ENCODE measurements at regions not wholly inside any gene's neighbourhood (a gene's known extent, or its start where the extent isn't known, plus 50 kb on each side); places are given as distances from the start of the nearest gene placed in this dataset.

DNA sequence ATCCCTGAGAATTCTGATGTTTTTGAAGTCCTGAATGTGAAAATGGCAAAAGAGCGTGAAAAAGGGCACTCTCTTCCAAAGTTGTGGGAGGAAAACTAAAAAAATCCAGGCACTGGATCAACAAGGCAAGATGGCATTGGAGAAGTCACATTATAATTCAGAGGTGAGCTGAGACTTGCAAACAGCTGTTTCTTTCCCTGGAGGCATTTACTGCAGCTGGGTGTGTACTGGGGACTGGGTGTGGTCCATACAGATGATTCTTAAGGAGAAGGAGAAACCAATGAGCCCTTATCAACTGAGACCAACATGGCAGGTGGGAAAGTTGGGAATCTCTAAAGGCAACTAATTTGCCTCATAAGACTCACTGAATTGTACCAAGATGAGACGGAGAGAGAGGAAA is 313.9 kb downstream of the TRIB2 start:
- Histone ChIP-seq H3K9me3 (ENCODE audit: control insufficient read depth, low read depth, low read length) (no peaks in the 10 kb centered on the region), H3K36me3 (ENCODE audit: control insufficient read depth, insufficient read depth, low read length) (no peaks in the 10 kb centered on the region), H3K27me3 (ENCODE audit: control insufficient read depth, insufficient read depth, low read length) (no peaks in the 10 kb centered on the region), H3K27ac (ENCODE audit: low read length) (no peak overlapping the region), H3K4me1 (ENCODE audit: control insufficient read depth, insufficient read depth, low read length) (no peaks in the 10 kb centered on the region), H3K4me3 (ENCODE audit: low read length) (no peak overlapping the region)
- 100% methylated on average over 1 of the region's 2 CpGs for WGBS (ENCODE audit: insufficient coverage, low lambda C conversion rate)
- no peak for DNase-seq

DNA sequence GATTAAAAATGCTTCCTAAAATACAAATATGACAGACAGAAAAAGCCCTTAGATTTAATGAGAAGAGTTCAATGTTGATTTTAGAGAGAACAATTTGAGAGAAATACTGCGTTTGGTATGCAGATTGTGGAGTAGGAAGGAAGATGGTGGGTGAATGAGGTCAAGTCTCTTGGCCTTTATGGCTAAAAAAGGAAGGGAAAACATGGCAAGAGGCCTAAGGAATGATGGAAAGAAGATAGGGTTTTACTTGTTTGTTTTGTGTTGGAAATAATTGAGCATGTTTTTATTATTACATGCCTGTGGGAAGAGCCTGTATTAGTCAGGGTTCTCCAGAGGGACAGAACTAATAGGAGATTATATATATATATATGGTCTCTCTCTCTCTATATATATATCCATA is 318.1 kb downstream of the TRIB2 start:
- no peaks in the 10 kb centered on the region for H3K36me3 ChIP-seq (ENCODE audit: control insufficient read depth, insufficient read depth, low read length)
- no peak overlapping the region for H3K4me3 ChIP-seq (ENCODE audit: low read length)
- no peaks in the 10 kb centered on the region for H3K27me3 ChIP-seq (ENCODE audit: control insufficient read depth, insufficient read depth, low read length)
- no peaks in the 10 kb centered on the region for H3K4me1 ChIP-seq (ENCODE audit: control insufficient read depth, insufficient read depth, low read length)
- no peaks in the 10 kb centered on the region for H3K9me3 ChIP-seq (ENCODE audit: control insufficient read depth, low read depth, low read length)
- no peak overlapping the region for H3K27ac ChIP-seq (ENCODE audit: low read length)
- DNase-seq = no peak
- WGBS (ENCODE audit: insufficient coverage, low lambda C conversion rate) = 71% methylated on average over 1 of the region's 1 CpG

DNA sequence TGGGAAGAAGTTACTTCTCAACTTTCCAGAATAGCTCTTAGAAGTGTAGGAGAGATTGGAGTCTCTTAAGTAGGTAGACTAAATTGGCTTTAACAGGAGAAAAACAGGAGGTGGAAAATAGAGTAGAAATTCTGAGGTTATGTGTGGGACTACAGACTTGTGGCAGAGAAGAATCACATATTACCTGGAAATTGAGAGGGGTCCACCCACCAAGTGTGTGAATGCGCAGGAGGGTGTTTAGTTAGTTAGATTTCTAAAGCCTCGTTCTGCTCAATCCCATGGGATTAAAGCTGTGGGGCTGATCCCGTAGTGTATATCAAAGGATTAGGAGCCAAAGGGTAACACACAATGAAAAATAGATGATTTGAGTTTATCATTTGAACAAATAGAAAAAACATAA is 319.1 kb downstream of the TRIB2 start:
- no peak overlapping the region for H3K27ac ChIP-seq (ENCODE audit: low read length)
- DNase-seq = no peak
- peaks cover 3% of the 10 kb centered on the region for H3K9me3 ChIP-seq (ENCODE audit: control insufficient read depth, low read depth, low read length)
- H3K4me1 ChIP-seq (ENCODE audit: control insufficient read depth, insufficient read depth, low read length) = no peaks in the 10 kb centered on the region
- WGBS (ENCODE audit: insufficient coverage, low lambda C conversion rate) = 60% methylated on average over 1 of the region's 3 CpGs
- no peaks in the 10 kb centered on the region for H3K27me3 ChIP-seq (ENCODE audit: control insufficient read depth, insufficient read depth, low read length)
- H3K36me3 ChIP-seq (ENCODE audit: control insufficient read depth, insufficient read depth, low read length) = no peaks in the 10 kb centered on the region
- H3K4me3 ChIP-seq (ENCODE audit: low read length) = no peak overlapping the region

- no peak for DNase-seq
- Histone ChIP-seq H3K4me3 (ENCODE audit: low read length) (no peak overlapping the region), H3K4me1 (ENCODE audit: control insufficient read depth, insufficient read depth, low read length) (no peaks in the 10 kb centered on the region), H3K27ac (ENCODE audit: low read length) (no peak overlapping the region), H3K36me3 (ENCODE audit: control insufficient read depth, insufficient read depth, low read length) (no peaks in the 10 kb centered on the region), H3K9me3 (ENCODE audit: control insufficient read depth, low read depth, low read length) (peaks cover 3% of the 10 kb centered on the region), H3K27me3 (ENCODE audit: control insufficient read depth, insufficient read depth, low read length) (no peaks in the 10 kb centered on the region)
- WGBS (ENCODE audit: insufficient coverage, low lambda C conversion rate) = no CpG with 5 or more reads among the region's 13 CpGs
These were observed 323.3 kb downstream of the TRIB2 start for GRCh38 chr2:13040043-13040442.

- DNase-seq = no peak
- Histone ChIP-seq H3K36me3 (ENCODE audit: control insufficient read depth, insufficient read depth, low read length) (no peaks in the 10 kb centered on the region), H3K4me3 (ENCODE audit: low read length) (no peak overlapping the region), H3K9me3 (ENCODE audit: control insufficient read depth, low read depth, low read length) (no peaks in the 10 kb centered on the region), H3K4me1 (ENCODE audit: control insufficient read depth, insufficient read depth, low read length) (no peaks in the 10 kb centered on the region), H3K27me3 (ENCODE audit: control insufficient read depth, insufficient read depth, low read length) (no peaks in the 10 kb centered on the region), H3K27ac (ENCODE audit: low read length) (no peak overlapping the region)
- WGBS (ENCODE audit: insufficient coverage, low lambda C conversion rate) = 38% methylated on average over 1 of the region's 2 CpGs
These were observed 329.9 kb downstream of the TRIB2 start for GRCh38 chr2:13046557-13047165.

GRCh38 chr2:13050764-13051163 is 334.0 kb downstream of the TRIB2 start:
- Histone ChIP-seq H3K4me1 (ENCODE audit: control insufficient read depth, insufficient read depth, low read length) (no peaks in the 10 kb centered on the region), H3K36me3 (ENCODE audit: control insufficient read depth, insufficient read depth, low read length) (no peaks in the 10 kb centered on the region), H3K27me3 (ENCODE audit: control insufficient read depth, insufficient read depth, low read length) (no peaks in the 10 kb centered on the region), H3K9me3 (ENCODE audit: control insufficient read depth, low read depth, low read length) (no peaks in the 10 kb centered on the region), H3K27ac (ENCODE audit: low read length) (no peak overlapping the region), H3K4me3 (ENCODE audit: low read length) (no peak overlapping the region)
- no peak for DNase-seq

DNA sequence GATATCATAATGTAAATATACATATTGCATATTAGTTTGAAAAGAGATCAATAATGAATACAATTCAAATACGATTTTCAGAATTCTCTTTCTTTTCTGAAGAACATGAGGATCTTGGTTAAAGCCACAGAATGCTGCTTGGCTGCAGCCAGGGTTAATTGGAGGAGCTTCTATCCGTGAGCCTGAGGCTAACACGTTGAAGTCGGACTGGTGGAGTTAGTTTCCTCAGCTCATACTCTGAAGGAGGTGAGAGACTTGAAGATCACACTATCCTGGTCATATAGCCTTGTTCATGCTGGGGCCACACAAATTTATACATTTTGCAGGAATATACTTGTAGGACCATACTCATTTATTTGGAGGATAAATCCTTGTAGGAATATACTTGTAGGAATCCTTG is 335.8 kb downstream of the TRIB2 start:
- WGBS (ENCODE audit: insufficient coverage, low lambda C conversion rate) = no CpG with 5 or more reads among the region's 4 CpGs
- no peaks in the 10 kb centered on the region for H3K36me3 ChIP-seq (ENCODE audit: control insufficient read depth, insufficient read depth, low read length)
- H3K4me3 ChIP-seq (ENCODE audit: low read length) = no peak overlapping the region
- no peaks in the 10 kb centered on the region for H3K4me1 ChIP-seq (ENCODE audit: control insufficient read depth, insufficient read depth, low read length)
- H3K27me3 ChIP-seq (ENCODE audit: control insufficient read depth, insufficient read depth, low read length) = no peaks in the 10 kb centered on the region
- no peak overlapping the region for H3K27ac ChIP-seq (ENCODE audit: low read length)
- DNase-seq = no peak
- no peaks in the 10 kb centered on the region for H3K9me3 ChIP-seq (ENCODE audit: control insufficient read depth, low read depth, low read length)

DNA sequence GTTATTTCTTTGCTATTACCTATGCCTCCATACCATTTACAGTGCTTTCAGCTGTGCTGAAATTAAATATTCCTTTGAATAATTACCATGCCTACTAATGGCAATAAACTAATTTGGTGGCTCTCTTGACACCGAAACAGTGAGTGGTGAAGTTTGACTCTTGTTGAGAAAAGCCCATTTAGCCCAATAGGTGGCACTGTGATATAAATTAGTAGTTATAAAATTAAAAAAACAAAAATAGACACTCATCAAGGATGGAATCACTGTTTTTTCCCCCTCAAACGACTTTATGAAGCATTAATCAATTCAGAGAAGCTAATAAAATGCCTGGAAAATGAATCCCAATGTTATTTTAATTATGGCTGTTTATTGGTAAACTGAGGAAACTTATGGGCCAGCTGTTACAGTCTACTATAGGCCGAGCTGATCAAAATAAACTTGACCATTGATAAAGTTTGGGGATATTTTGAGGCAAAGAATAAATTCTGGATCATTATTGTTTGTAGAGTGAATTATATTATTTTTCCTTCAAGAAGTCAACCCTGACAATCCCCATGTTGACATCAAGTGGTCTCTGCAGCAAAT is 339.6 kb downstream of the TRIB2 start:
- Histone ChIP-seq H3K36me3 (ENCODE audit: control insufficient read depth, insufficient read depth, low read length) (no peaks in the 10 kb centered on the region), H3K4me1 (ENCODE audit: control insufficient read depth, insufficient read depth, low read length) (no peaks in the 10 kb centered on the region), H3K9me3 (ENCODE audit: control insufficient read depth, low read depth, low read length) (no peaks in the 10 kb centered on the region), H3K27ac (ENCODE audit: low read length) (no peak overlapping the region), H3K27me3 (ENCODE audit: control insufficient read depth, insufficient read depth, low read length) (no peaks in the 10 kb centered on the region), H3K4me3 (ENCODE audit: low read length) (no peak overlapping the region)
- no peak for DNase-seq
- WGBS (ENCODE audit: insufficient coverage, low lambda C conversion rate) = 27% methylated on average over 3 of the region's 3 CpGs

DNA sequence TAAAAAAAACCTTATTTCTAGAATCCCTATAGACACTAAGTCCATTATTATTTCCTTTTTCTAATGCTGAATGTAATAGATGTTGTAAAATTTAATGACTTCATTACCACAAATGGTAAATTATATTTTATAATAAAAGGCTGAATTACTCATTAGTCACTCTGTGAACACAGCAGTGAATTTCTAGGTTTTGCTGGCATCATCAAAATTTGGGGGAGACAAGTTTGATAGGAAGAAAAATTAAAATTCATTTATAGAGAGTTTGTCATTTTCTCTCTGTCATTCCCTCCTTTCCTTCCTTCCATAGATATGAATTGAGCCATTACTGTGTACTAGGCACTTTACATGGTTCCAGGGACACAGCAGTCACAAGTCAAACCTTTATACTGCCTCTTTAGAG is 340.9 kb downstream of the TRIB2 start:
- Histone ChIP-seq H3K4me3 (ENCODE audit: low read length) (no peak overlapping the region), H3K36me3 (ENCODE audit: control insufficient read depth, insufficient read depth, low read length) (no peaks in the 10 kb centered on the region), H3K4me1 (ENCODE audit: control insufficient read depth, insufficient read depth, low read length) (no peaks in the 10 kb centered on the region), H3K27ac (ENCODE audit: low read length) (no peak overlapping the region), H3K9me3 (ENCODE audit: control insufficient read depth, low read depth, low read length) (no peaks in the 10 kb centered on the region), H3K27me3 (ENCODE audit: control insufficient read depth, insufficient read depth, low read length) (no peaks in the 10 kb centered on the region)
- no peak for DNase-seq

GRCh38 chr2:13066676-13067075 is 349.9 kb downstream of the TRIB2 start:
- Histone ChIP-seq H3K36me3 (ENCODE audit: control insufficient read depth, insufficient read depth, low read length) (no peaks in the 10 kb centered on the region), H3K4me3 (ENCODE audit: low read length) (no peak overlapping the region), H3K27me3 (ENCODE audit: control insufficient read depth, insufficient read depth, low read length) (no peaks in the 10 kb centered on the region), H3K9me3 (ENCODE audit: control insufficient read depth, low read depth, low read length) (no peaks in the 10 kb centered on the region), H3K4me1 (ENCODE audit: control insufficient read depth, insufficient read depth, low read length) (no peaks in the 10 kb centered on the region), H3K27ac (ENCODE audit: low read length) (no peak overlapping the region)
- DNase-seq = no peak
- 55% methylated on average over 1 of the region's 1 CpG for WGBS (ENCODE audit: insufficient coverage, low lambda C conversion rate)

GRCh38 chr2:13067508-13067907 is 350.8 kb downstream of the TRIB2 start:
- no peaks in the 10 kb centered on the region for H3K27me3 ChIP-seq (ENCODE audit: control insufficient read depth, insufficient read depth, low read length)
- H3K9me3 ChIP-seq (ENCODE audit: control insufficient read depth, low read depth, low read length) = no peaks in the 10 kb centered on the region
- H3K4me3 ChIP-seq (ENCODE audit: low read length) = no peak overlapping the region
- H3K27ac ChIP-seq (ENCODE audit: low read length) = no peak overlapping the region
- H3K4me1 ChIP-seq (ENCODE audit: control insufficient read depth, insufficient read depth, low read length) = no peaks in the 10 kb centered on the region
- no peaks in the 10 kb centered on the region for H3K36me3 ChIP-seq (ENCODE audit: control insufficient read depth, insufficient read depth, low read length)
- WGBS (ENCODE audit: insufficient coverage, low lambda C conversion rate) = no CpG with 5 or more reads among the region's 2 CpGs
- DNase-seq = no peak
